H1 (cell line): ENCODE measurements at regions not wholly inside any gene's neighbourhood (a gene's known extent, or its start where the extent isn't known, plus 50 kb on each side); places are given as distances from the start of the nearest gene placed in this dataset.

Experiments used
- GABPA ChIP-seq: IDR thresholded peaks from 2 replicates; pipeline ENCODE4 v1.6.1; 2011; ENCODE audit warnings: mild to moderate bottlenecking, low read length, moderate library complexity, borderline replicate concordance; ENCODE audit not compliant: insufficient read depth
- POLR2A ChIP-seq, 2 experiments: IDR thresholded peaks; 1 replicate in 1 of 2; 2 replicates in 1 of 2; pipeline ENCODE4 v1.6.1; 2011; ENCODE audit warnings: low read depth in 2 of 2, low read length in 2 of 2, mild to moderate bottlenecking in 2 of 2; ENCODE audit errors: control extremely low read depth in 1 of 2

- TF ChIP-seq POLR2A (IDR thresholded peaks at IDR 0.05; ENCODE audit: control extremely low read depth in 1 of 2, low read depth in 2 of 2, low read length in 2 of 2) (no peak), GABPA (no peak)
These were observed 285.7 kb downstream of the RMST start for GRCh38 chr12:97748298-97748697.
